Amniotic stem cell (primary cell): ENCODE measurements at regions not wholly inside any gene's neighbourhood (a gene's known extent, or its start where the extent isn't known, plus 50 kb on each side); places are given as distances from the start of the nearest gene placed in this dataset.
A peak's percentile ranks its signal among the peaks of the same experiment; 100 is the strongest.

Experiments
- DNase-seq: peaks from one replicate; lab custom pipeline; 2025; lab: John Stamatoyannopoulos, UW

DNA sequence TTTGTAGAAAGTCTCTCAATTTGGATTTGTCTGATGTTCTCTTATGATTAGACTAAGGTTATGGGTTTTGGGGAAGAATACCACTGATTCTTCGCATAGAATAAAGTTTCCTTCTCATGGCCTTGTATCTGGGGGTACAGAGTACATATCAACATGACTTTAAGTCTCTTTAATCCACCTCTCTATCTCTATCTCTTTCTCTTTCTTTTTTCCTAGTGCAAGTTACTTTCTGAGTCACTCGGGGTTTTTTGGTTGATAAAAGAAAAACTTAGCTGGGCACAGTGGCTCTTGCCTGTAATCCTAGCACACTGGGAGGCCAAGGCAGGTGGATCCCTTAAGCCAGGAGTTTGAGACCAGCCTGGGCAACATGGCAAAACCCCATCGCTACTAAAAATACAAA lies 100.1 kb upstream of the MAP4K3 start:
- DNase-seq = no peak

DNA sequence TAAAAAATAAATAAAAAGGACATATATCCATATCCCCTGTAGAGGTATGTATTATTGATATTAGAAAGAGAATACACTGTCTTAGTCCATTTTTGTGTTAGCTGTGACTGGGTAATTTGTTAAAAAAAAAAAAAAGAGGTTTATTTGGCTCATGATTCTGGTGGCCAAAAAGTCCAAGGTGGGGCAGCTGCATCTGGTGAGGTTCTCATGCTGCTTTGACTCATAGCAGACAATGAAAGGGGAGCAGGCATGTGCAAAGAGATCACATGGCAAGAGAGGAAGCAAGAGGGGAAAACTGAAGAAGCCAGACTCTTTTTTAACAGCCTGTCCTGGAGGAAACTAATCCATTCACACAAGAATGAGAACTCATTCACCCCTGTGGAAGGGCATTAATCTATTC lies 101.6 kb upstream of the MAP4K3 start:
- DNase-seq = no peak

DNA sequence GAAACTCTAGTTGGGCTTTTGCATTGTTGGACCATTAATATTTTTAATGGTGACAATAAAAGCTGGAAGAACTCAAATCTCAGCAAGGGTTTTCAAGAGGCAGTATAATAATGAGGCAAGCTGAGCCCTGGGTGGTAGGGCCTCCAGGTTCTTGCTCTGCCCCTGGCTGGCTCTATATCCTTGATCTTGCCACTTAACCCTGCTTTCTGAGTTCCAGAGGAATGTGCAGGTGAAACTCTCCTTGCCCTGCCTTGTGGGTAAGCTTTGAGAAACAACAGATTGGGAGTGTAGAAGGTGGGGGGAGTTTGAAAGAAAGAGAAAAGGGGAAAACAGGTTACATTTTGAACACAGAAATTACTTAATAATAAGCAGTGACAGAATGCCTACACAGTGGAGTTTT lies 103.3 kb upstream of the MAP4K3 start:
- no peak for DNase-seq

DNA sequence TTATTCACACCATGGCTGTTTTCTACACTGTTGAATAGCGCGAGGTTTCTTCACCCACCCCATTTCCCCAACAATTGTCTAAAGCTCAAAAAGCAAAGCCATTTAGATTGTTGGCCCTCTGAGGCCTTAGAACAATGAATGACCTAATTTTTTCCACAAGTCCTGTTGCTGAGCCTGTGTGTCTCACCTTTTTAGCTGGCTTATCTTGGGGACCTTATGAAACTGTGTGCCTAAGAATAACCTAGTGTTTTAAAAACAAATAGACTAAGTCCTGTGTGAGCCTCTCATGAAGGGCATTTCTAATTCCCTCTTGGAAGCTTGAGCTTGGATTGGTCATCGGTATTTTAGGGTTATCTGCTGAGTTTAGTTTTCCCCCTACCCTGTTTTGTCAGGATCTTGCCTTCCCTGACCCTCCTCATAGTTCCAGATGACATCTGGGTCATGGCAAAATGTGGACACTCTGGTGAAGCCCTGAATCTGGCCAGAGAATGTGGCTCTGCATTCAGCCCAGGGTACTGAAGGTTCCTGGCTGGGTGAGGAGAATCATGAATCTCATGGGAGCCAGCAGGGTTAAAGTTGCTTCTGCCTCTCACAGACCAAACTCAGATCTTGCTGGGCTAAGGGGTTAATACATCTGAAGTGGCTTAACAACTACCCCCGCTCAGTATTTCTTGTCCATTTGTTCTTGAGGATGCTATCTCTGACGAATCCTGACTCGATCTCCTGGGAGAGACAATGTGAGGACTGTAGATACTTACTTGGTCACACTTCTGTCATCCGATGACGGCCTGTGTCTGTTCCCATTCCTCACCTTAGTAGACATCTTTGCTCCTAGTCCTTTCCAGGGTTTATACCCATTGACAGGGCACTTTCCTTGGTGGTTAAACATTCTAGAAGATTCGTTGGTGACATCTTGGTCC lies 104.2 kb upstream of the MAP4K3 start:
- DNase-seq = no peak

DNA sequence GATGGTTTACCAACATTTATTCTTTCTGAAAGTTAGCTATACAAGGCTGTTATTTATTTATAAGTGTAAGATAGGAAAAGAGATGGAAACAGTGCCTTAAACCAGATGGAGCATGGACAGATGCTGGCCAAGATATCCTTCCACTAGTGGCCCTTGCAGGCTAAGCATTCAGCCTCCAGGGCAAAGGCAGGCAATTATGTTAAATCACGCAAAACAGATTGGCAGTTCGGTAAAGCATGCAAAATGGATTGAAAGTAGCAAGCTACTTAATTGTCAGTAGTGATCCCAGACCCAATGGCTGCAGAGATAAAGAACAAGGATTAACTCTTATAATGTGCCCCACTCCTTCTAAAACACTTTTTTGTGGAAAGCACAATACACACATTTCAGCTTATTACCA lies 105.4 kb upstream of the MAP4K3 start:
- no peak for DNase-seq

DNA sequence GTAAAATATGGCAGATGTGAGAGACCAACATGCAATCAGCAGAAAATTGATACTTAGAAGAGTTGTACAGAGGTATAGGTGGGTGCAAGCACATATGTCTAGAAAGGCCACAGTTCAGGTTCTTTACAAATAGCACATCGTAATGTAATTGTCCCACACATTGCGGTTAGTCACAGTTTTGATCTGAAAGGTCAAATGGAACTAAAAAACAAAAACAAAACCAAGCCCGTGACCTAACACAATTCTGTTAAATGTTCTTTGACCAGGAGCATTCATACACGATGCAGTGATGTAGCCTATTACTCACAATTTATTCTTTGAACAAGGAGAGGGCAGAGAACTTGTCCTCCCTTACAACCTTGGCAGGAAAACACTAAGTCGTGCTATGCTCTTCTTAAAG lies 108.9 kb upstream of the MAP4K3 start:
- DNase-seq = no peak

DNA sequence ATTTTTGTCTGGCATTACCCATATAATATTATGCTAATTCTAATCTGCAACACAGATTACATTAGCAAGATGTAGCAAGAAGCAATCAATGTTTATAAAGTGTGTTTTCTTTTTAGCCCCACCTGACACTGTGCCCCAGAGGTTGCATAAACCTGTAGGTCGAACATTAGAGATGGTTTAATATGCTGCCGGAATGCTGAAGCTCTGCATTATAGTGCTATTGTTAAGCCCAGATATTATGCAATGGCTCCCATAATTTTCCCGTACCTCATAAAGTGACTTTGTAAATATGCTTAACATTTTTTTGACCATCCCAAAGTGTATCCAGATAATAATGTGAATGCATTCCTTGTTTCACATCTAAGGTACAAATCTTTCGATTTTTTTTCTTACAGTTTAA lies 109.3 kb upstream of the MAP4K3 start:
- no peak for DNase-seq

DNA sequence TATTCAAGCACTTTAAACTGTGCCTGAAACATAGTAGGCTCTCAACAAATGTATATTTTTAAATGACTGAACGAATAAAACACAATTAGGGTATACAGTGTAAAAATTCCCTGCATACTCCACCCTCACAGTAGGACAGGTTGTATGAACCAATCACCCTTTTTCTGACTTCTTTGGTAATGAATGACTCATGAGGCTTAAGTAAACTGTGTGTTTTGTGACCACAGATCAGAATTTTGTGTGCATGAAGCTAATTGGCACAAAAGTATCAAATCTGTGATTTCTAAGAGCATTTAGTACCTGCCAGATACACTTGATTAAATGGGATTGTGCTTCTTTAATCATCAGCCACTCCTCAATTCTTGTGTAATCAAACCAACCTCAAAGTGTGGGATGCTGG lies 109.9 kb upstream of the MAP4K3 start:
- no peak for DNase-seq

DNA sequence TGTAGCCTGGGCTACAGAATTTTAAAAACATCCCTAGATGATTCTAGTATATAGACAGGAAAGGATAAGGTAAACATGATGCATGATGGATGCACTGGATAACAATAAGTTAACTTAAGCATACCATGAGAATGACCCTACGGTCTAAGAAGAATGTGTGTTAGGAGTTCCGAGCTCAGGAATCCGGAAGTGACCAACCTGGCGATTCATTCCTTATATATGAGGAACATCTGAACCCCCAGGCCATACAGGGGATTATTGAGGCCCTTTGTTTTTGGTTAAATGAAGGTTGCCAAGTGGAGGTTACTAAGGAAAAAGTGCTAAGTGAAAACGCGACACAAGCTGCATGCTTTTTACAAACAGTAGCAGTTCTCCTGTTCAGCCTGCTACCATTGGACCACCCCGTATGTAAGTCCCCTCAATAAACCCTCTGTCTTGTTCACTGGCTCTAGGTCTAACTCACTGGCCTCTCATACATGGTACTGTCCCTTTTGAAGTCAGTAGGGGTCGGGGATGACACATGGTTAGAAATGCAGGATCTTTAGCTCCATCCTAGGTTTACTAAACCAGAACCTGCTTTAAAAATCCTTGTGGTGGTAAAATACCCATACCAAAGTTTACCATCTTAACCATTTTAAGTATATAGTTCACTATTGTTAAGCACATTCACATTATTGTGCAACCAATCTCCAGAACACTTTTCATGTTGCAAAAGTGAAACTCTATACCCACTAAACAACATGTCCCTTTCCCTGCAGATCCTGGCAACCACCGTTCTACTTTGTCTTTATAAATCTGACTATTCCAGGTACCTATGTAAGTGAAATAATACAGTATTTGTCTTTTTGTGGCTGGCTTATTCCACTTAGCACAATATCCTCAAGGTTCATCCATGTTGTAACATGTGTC lies 111.0 kb upstream of the MAP4K3 start:
- no peak for DNase-seq

DNA sequence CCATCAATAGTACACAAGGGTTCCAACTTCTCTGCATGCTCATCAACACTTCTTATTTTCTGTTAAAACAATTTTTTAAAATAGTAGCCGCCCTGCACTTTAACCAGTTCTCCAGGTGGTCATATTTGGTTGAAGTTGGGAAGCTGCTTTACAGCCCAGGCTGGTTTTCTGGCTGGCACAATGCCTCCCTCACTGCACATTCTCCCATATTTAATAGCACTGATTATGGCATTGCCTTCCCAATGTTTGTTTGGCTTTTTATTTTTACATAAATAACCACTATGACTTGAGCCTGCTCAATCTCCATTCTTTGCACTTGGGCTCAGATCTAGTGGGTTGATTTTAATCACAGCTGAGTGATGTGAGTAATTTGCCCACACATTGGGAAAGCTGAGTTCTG lies 111.9 kb upstream of the MAP4K3 start:
- DNase-seq = no peak

DNA sequence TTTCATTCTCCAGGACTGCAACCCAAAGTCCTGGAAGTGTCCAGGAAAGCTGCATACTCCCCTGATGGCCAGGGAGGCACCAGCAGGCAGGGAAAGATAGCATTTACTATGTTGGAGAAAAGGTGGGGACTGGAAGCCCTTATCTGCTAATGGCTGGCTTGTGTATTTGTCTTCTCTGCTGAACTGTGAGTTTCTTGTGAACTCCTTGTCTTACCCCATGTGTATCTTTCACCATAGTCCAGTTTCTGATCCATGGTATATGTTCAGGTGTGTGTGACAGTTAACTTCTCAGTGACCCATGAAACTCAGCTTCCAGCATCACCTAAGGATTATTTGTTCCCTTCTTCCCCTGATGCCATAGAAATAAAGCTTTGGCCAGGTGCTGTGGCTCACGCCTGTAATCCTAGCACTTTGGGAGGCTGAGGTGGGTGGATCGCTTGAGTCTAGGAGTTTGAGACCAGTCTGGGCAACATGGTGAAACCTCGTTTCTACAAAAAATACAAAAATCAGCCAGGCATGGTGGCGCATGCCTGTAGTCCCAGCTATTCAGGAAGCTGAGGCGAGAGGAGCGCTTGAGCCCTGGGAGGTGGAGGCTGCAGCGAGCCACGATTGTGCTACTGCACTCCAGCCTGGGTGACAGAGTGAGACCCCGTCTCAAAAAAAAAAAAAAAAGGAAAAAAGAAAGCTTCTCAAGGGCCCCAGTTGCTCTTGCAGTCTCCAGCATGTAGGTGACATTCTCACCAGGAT lies 112.8 kb upstream of the MAP4K3 start:
- DNase-seq = no peak

DNA sequence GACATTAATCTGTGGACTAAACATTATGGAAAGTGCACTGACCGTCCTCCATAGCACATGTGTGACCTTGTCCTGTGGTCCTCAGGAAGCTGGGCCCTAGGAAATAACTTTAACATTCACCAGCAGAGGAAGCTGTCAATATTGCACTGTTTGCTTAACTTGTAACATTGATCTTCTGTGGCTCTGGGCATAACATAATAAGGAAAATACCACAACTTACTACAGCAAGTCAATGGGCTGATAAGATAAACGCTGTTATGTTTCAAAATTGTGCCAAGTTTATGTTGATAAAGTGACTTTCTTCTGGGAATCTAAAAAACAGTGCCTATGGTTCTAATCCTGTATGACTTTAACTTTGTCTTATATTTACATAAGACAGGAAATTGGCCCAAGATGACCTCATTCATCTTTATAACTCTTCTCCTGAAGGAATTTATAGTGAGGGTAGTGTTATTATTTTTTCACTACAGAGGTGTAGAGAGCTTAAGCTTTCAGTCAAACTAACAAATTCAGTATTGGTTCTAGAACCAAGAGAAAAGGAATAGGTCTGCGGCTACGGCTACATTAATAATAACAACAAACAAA lies 113.7 kb upstream of the MAP4K3 start:
- DNase-seq = no peak

DNA sequence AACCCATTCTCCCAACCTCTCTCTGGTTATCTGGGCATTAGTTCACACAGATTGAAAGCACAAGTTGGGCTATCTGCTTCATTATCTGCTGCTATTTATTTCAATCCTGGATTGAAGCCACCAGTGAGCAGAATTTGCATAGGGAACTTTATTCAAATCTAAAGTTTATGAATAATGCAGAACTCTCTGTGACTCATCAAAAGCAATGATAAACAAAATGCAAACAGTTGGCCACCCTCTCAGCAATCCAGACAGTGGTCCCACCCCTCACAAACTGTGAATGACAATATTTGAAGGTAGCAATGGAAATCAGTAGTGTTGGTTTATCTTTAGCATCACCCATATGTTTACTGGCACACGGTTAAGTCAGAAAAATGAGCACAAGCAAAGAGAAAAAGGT lies 106.8 kb upstream of the TMEM178A start:
- no peak for DNase-seq

DNA sequence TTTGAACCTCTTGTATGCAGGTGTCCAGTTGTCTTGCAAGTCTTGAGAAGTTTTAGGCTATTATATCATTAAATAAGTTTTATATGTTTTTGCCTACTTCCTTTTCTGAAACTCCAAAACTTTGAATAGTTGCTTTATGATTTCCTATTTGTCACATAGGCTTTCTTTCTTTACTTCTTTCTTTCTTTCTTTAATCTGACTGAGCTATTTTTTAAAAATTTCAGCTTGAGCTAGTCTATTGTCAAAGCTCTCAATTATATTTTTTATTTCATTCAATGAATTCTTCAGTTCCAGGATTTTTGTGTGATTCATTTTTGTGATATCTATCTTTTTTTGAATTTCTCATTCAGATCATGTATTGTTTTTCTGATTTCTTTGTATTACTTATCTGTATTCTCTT lies 102.1 kb upstream of the TMEM178A start:
- DNase-seq = no peak

DNA sequence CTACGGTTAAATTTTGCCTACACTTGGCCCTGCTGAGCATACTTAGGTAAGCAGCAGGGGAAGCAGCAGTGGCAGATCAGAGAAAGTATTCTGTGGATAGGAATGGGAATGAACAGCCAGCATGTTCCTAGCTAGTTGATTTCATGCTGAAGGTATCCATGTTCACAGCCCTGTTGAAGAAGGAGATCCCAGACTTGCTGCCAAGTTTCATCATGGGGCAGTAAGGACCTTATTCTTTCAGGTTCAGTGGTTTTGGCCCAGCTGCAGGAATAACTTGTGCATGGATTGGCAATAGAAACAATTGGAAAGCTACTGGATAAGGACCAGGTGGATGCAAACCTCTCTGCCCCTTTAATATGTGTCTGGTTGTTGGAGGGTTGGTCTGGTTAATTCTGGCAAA lies 98.2 kb upstream of the TMEM178A start:
- no peak for DNase-seq

DNA sequence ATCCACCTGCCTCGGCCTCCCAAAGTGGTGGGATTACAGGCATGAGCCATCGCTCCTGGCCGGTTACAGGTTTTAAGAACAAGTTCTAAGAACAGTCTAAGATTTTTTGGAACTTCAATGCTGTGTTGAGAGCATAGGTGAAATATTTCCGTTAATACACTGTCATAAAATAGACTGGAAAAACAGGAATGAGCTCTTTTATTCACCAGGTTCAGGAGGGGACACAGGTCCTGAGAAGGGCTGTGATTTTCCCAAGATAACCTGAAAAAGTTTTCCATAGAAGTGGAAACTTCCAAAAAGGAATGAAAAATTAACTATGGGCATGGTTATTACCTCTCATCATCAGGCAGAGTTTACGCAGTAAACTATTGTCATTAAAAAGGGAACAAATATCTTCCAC lies 97.6 kb upstream of the TMEM178A start:
- DNase-seq = no peak

DNA sequence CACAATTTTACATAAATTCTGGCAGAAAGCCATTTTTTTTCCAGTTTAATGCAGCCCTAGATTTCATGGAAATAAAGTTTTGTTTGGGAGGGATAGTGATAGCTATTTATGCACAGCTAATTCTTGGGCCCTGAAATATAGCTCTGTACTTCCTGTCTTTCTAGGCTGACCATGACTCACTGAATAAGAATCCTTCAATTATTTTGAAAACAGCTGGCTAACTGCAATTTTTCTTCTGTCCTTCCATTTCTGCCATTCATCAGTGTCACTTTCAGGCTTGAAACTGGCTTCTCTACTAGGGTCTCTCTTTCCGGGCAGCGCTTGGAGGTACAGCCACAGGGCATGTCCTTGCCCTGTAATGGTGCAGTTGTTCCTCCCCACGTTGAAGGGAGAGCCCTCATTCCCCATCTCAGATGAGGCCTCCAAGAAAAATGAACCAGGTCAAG lies 97.1 kb upstream of the TMEM178A start:
- peak; percentile 70 for DNase-seq

DNA sequence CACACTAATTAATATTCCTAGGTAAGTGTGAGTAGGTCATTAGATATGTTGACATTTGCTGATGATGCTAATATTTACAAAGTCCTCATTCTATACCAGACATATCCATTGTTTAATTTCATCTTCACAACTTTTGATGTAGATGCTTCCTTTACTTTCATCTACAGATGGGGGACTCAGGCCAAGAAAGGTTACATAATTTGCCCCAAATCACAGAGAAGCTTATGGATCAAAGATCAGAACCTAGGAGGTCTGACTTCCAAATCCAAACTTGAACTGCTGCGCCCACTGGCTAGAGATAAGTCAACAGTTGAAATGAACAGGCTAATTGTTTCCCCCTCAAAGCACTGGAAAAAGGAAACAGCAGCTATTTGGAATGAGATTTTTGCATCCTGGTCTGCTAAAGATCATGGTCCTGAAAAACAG lies 95.6 kb upstream of the TMEM178A start:
- DNase-seq = no peak

DNA sequence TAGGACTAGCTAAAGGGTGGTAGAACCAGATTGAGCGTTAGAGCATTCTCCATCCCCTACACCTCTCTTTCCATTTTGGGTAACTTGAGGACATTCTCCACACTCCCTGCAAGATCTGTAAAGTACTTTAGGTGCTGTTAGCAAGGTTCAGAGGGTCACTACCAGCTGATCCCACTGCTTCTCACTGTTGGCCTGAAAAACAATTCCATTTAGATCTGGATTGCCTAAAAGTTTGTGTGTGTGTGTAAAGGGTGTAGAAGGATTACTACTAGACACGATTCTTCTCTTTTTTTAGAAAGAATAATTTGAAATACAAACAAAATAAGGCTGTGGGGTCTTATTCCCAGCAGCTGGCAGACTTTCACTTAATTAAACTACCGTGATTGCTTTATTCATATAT lies 95.1 kb upstream of the TMEM178A start:
- no peak for DNase-seq

DNA sequence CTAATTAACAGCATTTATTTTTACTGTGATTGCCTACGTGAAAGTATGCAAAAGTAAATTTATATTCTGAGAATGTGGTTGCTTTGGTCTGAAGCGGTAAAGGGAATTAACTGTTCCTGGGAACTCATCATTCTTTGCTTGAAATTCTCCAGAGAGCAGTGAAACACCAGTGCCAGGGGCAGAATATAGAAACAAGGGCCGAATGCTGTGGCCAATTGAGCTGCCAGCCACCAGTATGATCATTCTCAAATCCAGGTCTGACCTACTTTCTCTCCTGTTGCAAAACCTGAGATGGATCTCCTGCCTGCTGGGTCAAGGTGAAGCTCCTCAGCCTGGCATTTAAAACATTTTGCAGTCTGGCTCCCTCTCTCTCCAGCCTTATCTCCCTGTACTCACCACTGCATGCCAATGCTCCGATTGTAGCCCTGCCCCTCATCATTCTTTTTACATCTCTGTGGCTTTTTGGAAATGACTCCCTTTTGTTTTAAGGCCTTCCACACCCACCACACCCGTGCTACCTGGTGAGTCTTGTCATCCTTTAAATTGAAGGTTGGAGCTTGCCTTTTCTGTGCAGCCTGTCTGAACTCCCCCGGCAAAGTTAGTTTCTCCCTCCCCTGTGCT lies 94.5 kb upstream of the TMEM178A start:
- DNase-seq = no peak

DNA sequence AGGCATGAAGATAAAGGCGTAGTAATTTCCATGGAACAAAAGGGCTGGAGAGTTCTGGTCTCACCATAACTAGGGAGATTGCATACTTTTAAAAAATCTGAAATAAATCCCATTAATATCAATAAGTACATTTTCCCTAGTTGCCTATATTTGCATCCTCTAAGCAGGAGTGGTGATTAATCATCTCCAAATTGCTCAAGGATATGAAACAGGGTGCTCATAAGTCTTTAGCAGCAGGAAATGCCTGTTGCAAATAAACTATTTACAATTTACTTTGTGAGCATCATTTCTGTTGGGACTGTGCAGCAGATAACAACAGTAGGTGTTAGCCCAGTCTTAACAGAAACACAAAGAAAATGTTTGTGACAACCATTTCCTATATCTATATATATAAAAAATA lies 92.4 kb upstream of the TMEM178A start:
- no peak for DNase-seq
